Large intestine (tissue), 3 donors: ENCODE measurements at regions not wholly inside any gene's neighbourhood (a gene's known extent, or its start where the extent isn't known, plus 50 kb on each side); places are given as distances from the start of the nearest gene placed in this dataset.

Experiments
- DNase-seq, 2 donors: peaks; one replicate each; pipeline versions ENCODE4 v3.0.0 to v3.0.0-alpha.2; 2013
- H3K27ac ChIP-seq: one replicate; pipeline ENCODE4 v1.5.1; 2013; ENCODE audit warnings: low read length
- H3K27me3 ChIP-seq: 2 replicates; pipeline ENCODE4 v1.6.1; 2013; ENCODE audit warnings: low read length; ENCODE audit not compliant: control insufficient read depth, insufficient read depth
- H3K36me3 ChIP-seq: 2 replicates; pipeline ENCODE4 v1.6.1; 2013; ENCODE audit warnings: low read length; ENCODE audit not compliant: control insufficient read depth, insufficient read depth
- H3K4me1 ChIP-seq: one replicate; pipeline ENCODE4 v1.6.1; 2013; ENCODE audit warnings: low read length; ENCODE audit not compliant: control insufficient read depth, insufficient read depth
- H3K4me3 ChIP-seq: one replicate; pipeline ENCODE4 v1.5.1; 2013; ENCODE audit warnings: low read length
- H3K9me3 ChIP-seq: one replicate; pipeline ENCODE4 v1.6.1; 2013; ENCODE audit warnings: mild to moderate bottlenecking, low read depth, low read length, moderate library complexity; ENCODE audit not compliant: control insufficient read depth
- WGBS: methylation state at CpG from one replicate; pipeline ENCODE4 v1.1.5; 2013; ENCODE audit warnings: low lambda C conversion rate; ENCODE audit not compliant: insufficient coverage; 5-methylcytosine and 5-hydroxymethylcytosine counted together

- Histone ChIP-seq H3K27ac (no peak overlapping the region), H3K36me3 (no peaks in the 10 kb centered on the region), H3K4me3 (no peak overlapping the region), H3K4me1 (no peaks in the 10 kb centered on the region), H3K9me3 (no peaks in the 10 kb centered on the region), H3K27me3 (no peaks in the 10 kb centered on the region)
- DNase-seq = no peak
- no CpG with 5 or more reads among the region's 1 CpG for WGBS
Measured at GRCh38 chr3:164479406-164479805, 598.9 kb downstream of the SI start.

GRCh38 chr3:164478323-164478722, 600.0 kb downstream of the SI start:
- no CpG with 5 or more reads among the region's 5 CpGs for WGBS
- H3K27me3 ChIP-seq = no peaks in the 10 kb centered on the region
- DNase-seq = no peak
- H3K27ac ChIP-seq = no peak overlapping the region
- H3K9me3 ChIP-seq = no peaks in the 10 kb centered on the region
- no peaks in the 10 kb centered on the region for H3K4me1 ChIP-seq
- no peak overlapping the region for H3K4me3 ChIP-seq
- H3K36me3 ChIP-seq = no peaks in the 10 kb centered on the region

GRCh38 chr3:164477403-164477802, 600.9 kb downstream of the SI start:
- Histone ChIP-seq H3K4me3 (no peak overlapping the region), H3K4me1 (no peaks in the 10 kb centered on the region), H3K27ac (no peak overlapping the region), H3K27me3 (no peaks in the 10 kb centered on the region), H3K9me3 (no peaks in the 10 kb centered on the region), H3K36me3 (no peaks in the 10 kb centered on the region)
- no peak for DNase-seq
- no CpG with 5 or more reads among the region's 1 CpG for WGBS

GRCh38 chr3:164476631-164477030, 601.7 kb downstream of the SI start:
- Histone ChIP-seq H3K36me3 (no peaks in the 10 kb centered on the region), H3K27me3 (no peaks in the 10 kb centered on the region), H3K4me1 (no peaks in the 10 kb centered on the region), H3K27ac (no peak overlapping the region), H3K9me3 (no peaks in the 10 kb centered on the region), H3K4me3 (no peak overlapping the region)
- DNase-seq = no peak
- 94% methylated on average over 3 of the region's 3 CpGs for WGBS

GRCh38 chr3:164470471-164470870, 607.8 kb downstream of the SI start:
- Histone ChIP-seq H3K4me1 (no peaks in the 10 kb centered on the region), H3K4me3 (no peak overlapping the region), H3K9me3 (no peaks in the 10 kb centered on the region), H3K27me3 (no peaks in the 10 kb centered on the region), H3K27ac (no peak overlapping the region), H3K36me3 (no peaks in the 10 kb centered on the region)
- WGBS = no CpG with 5 or more reads among the region's 3 CpGs
- DNase-seq = no peak

GRCh38 chr3:164468055-164468454, 610.2 kb downstream of the SI start:
- 94% methylated on average over 4 of the region's 6 CpGs for WGBS
- no peaks in the 10 kb centered on the region for H3K27me3 ChIP-seq
- H3K4me1 ChIP-seq = no peaks in the 10 kb centered on the region
- no peak overlapping the region for H3K27ac ChIP-seq
- no peak for DNase-seq
- H3K9me3 ChIP-seq = no peaks in the 10 kb centered on the region
- H3K36me3 ChIP-seq = no peaks in the 10 kb centered on the region
- no peak overlapping the region for H3K4me3 ChIP-seq

- no peaks in the 10 kb centered on the region for H3K27me3 ChIP-seq
- no peaks in the 10 kb centered on the region for H3K4me1 ChIP-seq
- no peak overlapping the region for H3K4me3 ChIP-seq
- 0% methylated on average over 1 of the region's 1 CpG for WGBS
- H3K36me3 ChIP-seq = no peaks in the 10 kb centered on the region
- DNase-seq = peak in 1 of 2 donors; percentile 4
- no peak overlapping the region for H3K27ac ChIP-seq
- H3K9me3 ChIP-seq = no peaks in the 10 kb centered on the region
Measured at GRCh38 chr3:164467007-164467406, 611.3 kb downstream of the SI start.

GRCh38 chr3:164465172-164465571, 613.1 kb downstream of the SI start:
- H3K4me1 ChIP-seq = no peaks in the 10 kb centered on the region
- WGBS = 79% methylated on average over 2 of the region's 2 CpGs
- DNase-seq = no peak

GRCh38 chr3:164460851-164461250, 617.4 kb downstream of the SI start:
- 72% methylated on average over 2 of the region's 3 CpGs for WGBS
- H3K36me3 ChIP-seq = no peaks in the 10 kb centered on the region
- DNase-seq = no peak
- no peaks in the 10 kb centered on the region for H3K27me3 ChIP-seq
- no peak overlapping the region for H3K4me3 ChIP-seq
- no peaks in the 10 kb centered on the region for H3K9me3 ChIP-seq
- no peaks in the 10 kb centered on the region for H3K4me1 ChIP-seq
- H3K27ac ChIP-seq = no peak overlapping the region

More at GRCh38 chr3:164465172-164465571, 613.1 kb downstream of the SI start:
- Histone ChIP-seq H3K4me3 (no peak overlapping the region), H3K9me3 (no peaks in the 10 kb centered on the region), H3K27me3 (no peaks in the 10 kb centered on the region), H3K36me3 (no peaks in the 10 kb centered on the region), H3K27ac (no peak overlapping the region)

- DNase-seq = peak in 1 of 2 donors; percentile 3
Measured at GRCh38 chr3:164459521-164460151, 618.7 kb downstream of the SI start.

GRCh38 chr3:164458986-164459385, 619.3 kb downstream of the SI start:
- no peaks in the 10 kb centered on the region for H3K36me3 ChIP-seq
- no peaks in the 10 kb centered on the region for H3K27me3 ChIP-seq
- no CpG with 5 or more reads among the region's 4 CpGs for WGBS
- no peak overlapping the region for H3K4me3 ChIP-seq
- H3K9me3 ChIP-seq = no peaks in the 10 kb centered on the region
- no peaks in the 10 kb centered on the region for H3K4me1 ChIP-seq
- no peak overlapping the region for H3K27ac ChIP-seq
- DNase-seq = no peak

More at GRCh38 chr3:164459521-164460151, 618.7 kb downstream of the SI start:
- H3K27me3 ChIP-seq = no peaks in the 10 kb centered on the region
- H3K4me1 ChIP-seq = no peaks in the 10 kb centered on the region
- H3K36me3 ChIP-seq = no peaks in the 10 kb centered on the region
- WGBS = 27% methylated on average over 2 of the region's 4 CpGs
- no peaks in the 10 kb centered on the region for H3K9me3 ChIP-seq
- H3K4me3 ChIP-seq = no peak overlapping the region
- no peak overlapping the region for H3K27ac ChIP-seq
